GM23338 (cell line): ENCODE measurements at regions not wholly inside any gene's neighbourhood (a gene's known extent, or its start where the extent isn't known, plus 50 kb on each side); places are given as distances from the start of the nearest gene placed in this dataset.

Source experiments
- ATAC-seq: fragments of 200-7000 bp; cut with Tn5 transposase; 3 replicates; pipeline ENCODE4 v1.9.1; 2020
- DNase-seq: peaks from one replicate; pipeline ENCODE4 v3.0.0-alpha.2; 2015; ENCODE audit warnings: low spot score
- H2AFZ ChIP-seq: fragments of 200-600 bp; sonication (generic); 2 replicates; pipeline ENCODE4 v1.8.0; 2016; ENCODE audit warnings: antibody characterized with exemption, mild to moderate bottlenecking, moderate library complexity
- H3F3A ChIP-seq: fragments of 200-600 bp; sonication (generic); replicated peaks from 2 replicates; pipeline ENCODE4 v1.8.0; 2017; ENCODE audit warnings: antibody characterized with exemption, mixed run types, low read depth
- H3K27ac ChIP-seq: fragments of 200-600 bp; sonication (generic); 2 replicates; pipeline ENCODE4 v1.6.1; 2016; ENCODE audit warnings: low read depth
- H3K27me3 ChIP-seq: fragments of 200-600 bp; sonication (generic); 2 replicates; pipeline ENCODE4 v1.8.0; 2016; ENCODE audit warnings: mild to moderate bottlenecking, mixed run types, moderate library complexity; ENCODE audit not compliant: insufficient read depth
- H3K36me3 ChIP-seq: fragments of 200-600 bp; sonication (generic); 2 replicates; pipeline ENCODE4 v1.8.0; 2016; ENCODE audit warnings: mild to moderate bottlenecking; ENCODE audit not compliant: insufficient read depth
- H3K4me1 ChIP-seq: fragments of 200-600 bp; sonication (generic); 2 replicates; pipeline ENCODE4 v1.8.0; 2016; ENCODE audit warnings: mild to moderate bottlenecking, moderate library complexity; ENCODE audit not compliant: insufficient read depth
- H3K4me2 ChIP-seq: fragments of 200-600 bp; sonication (generic); 2 replicates; pipeline ENCODE4 v1.7.1; 2017; ENCODE audit warnings: mixed run types
- H3K4me3 ChIP-seq: fragments of 200-600 bp; sonication (generic); 2 replicates; pipeline ENCODE4 v1.6.1; 2016; ENCODE audit warnings: mixed run types
- H3K79me2 ChIP-seq: fragments of 200-600 bp; sonication (generic); replicated peaks from 2 replicates; pipeline ENCODE4 v1.8.0; 2017; ENCODE audit warnings: mild to moderate bottlenecking; ENCODE audit not compliant: insufficient read depth
- H3K9me2 ChIP-seq: fragments of 200-600 bp; sonication (generic); 2 replicates; pipeline ENCODE4 v1.8.0; 2017; ENCODE audit not compliant: insufficient read depth
- H4K20me1 ChIP-seq: fragments of 200-600 bp; sonication (generic); replicated peaks from 2 replicates; pipeline ENCODE4 v1.8.0; 2017; ENCODE audit warnings: mild to moderate bottlenecking; ENCODE audit not compliant: insufficient read depth
- H3K27ac Mint-ChIP-seq: 2 replicates; pipeline ENCODE4 v1.8.0; 2020; ENCODE audit warnings: inconsistent platforms, mild to moderate bottlenecking, moderate library complexity, mixed read lengths
- H3K27me3 Mint-ChIP-seq: 3 replicates; pipeline ENCODE4 v1.8.0; 2022; ENCODE audit warnings: low read depth, mild to moderate bottlenecking, moderate library complexity, mixed read lengths, inconsistent platforms; ENCODE audit not compliant: insufficient read depth, poor library complexity
- H3K36me3 Mint-ChIP-seq: 3 replicates; pipeline ENCODE4 v1.8.0; 2021; ENCODE audit warnings: low read depth, mild to moderate bottlenecking, inconsistent platforms, moderate library complexity, mixed read lengths
- H3K4me1 Mint-ChIP-seq: 3 replicates; pipeline ENCODE4 v1.8.0; 2020; ENCODE audit warnings: mild to moderate bottlenecking, inconsistent platforms, mixed read lengths
- H3K4me3 Mint-ChIP-seq: 3 replicates; pipeline ENCODE4 v1.8.0; 2021; ENCODE audit warnings: moderate library complexity, mild to moderate bottlenecking, inconsistent platforms, mixed read lengths
- H3K9me3 Mint-ChIP-seq: 3 replicates; pipeline ENCODE4 v1.8.0; 2020; ENCODE audit warnings: moderate library complexity, mild to moderate bottlenecking, inconsistent platforms, mixed read lengths
- CREB1 ChIP-seq: fragments of 250-450 bp; sonication (Bioruptor Pico); IDR thresholded peaks from 2 replicates; pipeline ENCODE4 v1.5.0; 2020; ENCODE audit warnings: low read depth, mild to moderate bottlenecking, moderate library complexity
- CTCF ChIP-seq, 2 experiments: fragments of 200-600 bp in 1 of 2; sonication (generic) in 1 of 2; conservative IDR thresholded peaks; 2 replicates each; pipeline versions ENCODE4 v1.5.1 to v1.6.1; 2016 to 2017; ENCODE audit warnings: antibody characterized with exemption in 2 of 2, low read depth in 2 of 2, mild to moderate bottlenecking in 2 of 2, moderate library complexity in 1 of 2
- ETS1 ChIP-seq: IDR thresholded peaks from 2 replicates; pipeline ENCODE4 v1.6.1; 2016; ENCODE audit warnings: antibody characterized with exemption
- EZH2 ChIP-seq: fragments of 200-600 bp; sonication (generic); IDR thresholded peaks from one replicate; pipeline ENCODE4 v1.8.0; 2017; ENCODE audit warnings: antibody characterized with exemption, mild to moderate bottlenecking, low read depth; ENCODE audit not compliant: unreplicated experiment
- EZH2phosphoT487 ChIP-seq: fragments of 200-600 bp; sonication (generic); IDR thresholded peaks from one replicate; pipeline ENCODE4 v1.8.1; 2018; ENCODE audit warnings: antibody characterized with exemption; ENCODE audit not compliant: unreplicated experiment
- JUNB ChIP-seq: IDR thresholded peaks from one replicate; pipeline ENCODE4 v1.6.1; 2016; ENCODE audit warnings: antibody characterized with exemption; ENCODE audit not compliant: unreplicated experiment
- NANOG ChIP-seq: IDR thresholded peaks from 2 replicates; pipeline ENCODE4 v1.6.1; 2016; ENCODE audit warnings: antibody characterized with exemption, borderline replicate concordance
- POLR2AphosphoS5 ChIP-seq: IDR thresholded peaks from 2 replicates; pipeline ENCODE4 v1.6.1; 2016; ENCODE audit warnings: antibody characterized with exemption, low read depth
- REST ChIP-seq: IDR thresholded peaks from one replicate; pipeline ENCODE4 v1.6.1; 2018; ENCODE audit warnings: antibody characterized with exemption; ENCODE audit not compliant: unreplicated experiment
- STAT1 ChIP-seq: IDR thresholded peaks from one replicate; pipeline ENCODE4 v1.6.1; 2016; ENCODE audit warnings: antibody characterized with exemption; ENCODE audit not compliant: unreplicated experiment
- ZNF114 ChIP-seq: fragments of 250-450 bp; sonication (Bioruptor Pico); IDR thresholded peaks from 2 replicates; pipeline ENCODE4 v1.5.0; 2020; ENCODE audit warnings: mild to moderate bottlenecking, moderate library complexity
- ZNF331 ChIP-seq: fragments of 250-450 bp; sonication (Bioruptor Pico); IDR thresholded peaks from 2 replicates; pipeline ENCODE4 v1.5.0; 2020; ENCODE audit warnings: low read depth, mild to moderate bottlenecking, moderate library complexity
- ZNF462 ChIP-seq: fragments of 250-450 bp; sonication (Bioruptor Pico); IDR thresholded peaks from 2 replicates; pipeline ENCODE4 v1.5.0; 2020; ENCODE audit warnings: mild to moderate bottlenecking, moderate library complexity

- no peak overlapping the region for H2AFZ ChIP-seq
- H3K27me3 Mint-ChIP-seq = peaks cover 1% of the 10 kb centered on the region
- H3K79me2 ChIP-seq = no peaks in the 10 kb centered on the region
- no peak overlapping the region for H3K27ac Mint-ChIP-seq
- H3K9me2 ChIP-seq = 0 out of 2 replicates have a peak, but pooled peaks cover 9% of the 10 kb centered on the region
- H3K4me3 ChIP-seq = no peak overlapping the region
- H3K27me3 ChIP-seq = no peaks in the 10 kb centered on the region
- ATAC-seq (no peak), DNase-seq (no peak)
- TF ChIP-seq EZH2phosphoT487 (no peak), STAT1 (no peak), ZNF462 (no peak), EZH2 (no peak), ZNF331 (no peak), REST (no peak), CTCF (conservative IDR thresholded peaks at IDR 0.05; ENCODE audit: low read depth in 2 of 2) (no peak), JUNB (no peak), NANOG (no peak), CREB1 (CRISPR knock-in tag) (no peak), ZNF114 (CRISPR knock-in tag) (no peak), ETS1 (no peak), POLR2AphosphoS5 (no peak)
- H3F3A ChIP-seq = no peaks in the 10 kb centered on the region
- no peaks in the 10 kb centered on the region; the same call in 2 of the 3 replicates for H3K9me3 Mint-ChIP-seq
- no peaks in the 10 kb centered on the region for H3K4me1 ChIP-seq
- no peak overlapping the region for H3K4me2 ChIP-seq
- no peaks in the 10 kb centered on the region for H3K4me1 Mint-ChIP-seq
- no peaks in the 10 kb centered on the region for H4K20me1 ChIP-seq
- H3K4me3 Mint-ChIP-seq = no peak overlapping the region
- no peaks in the 10 kb centered on the region for H3K36me3 Mint-ChIP-seq
- H3K36me3 ChIP-seq = no peaks in the 10 kb centered on the region
- H3K27ac ChIP-seq = no peak overlapping the region
These were observed 134.8 kb upstream of the ABI3BP start for GRCh38 chr3:101128001-101128400.
